ENCODE measurements at regions not wholly inside any gene's neighbourhood (a gene's known extent, or its start where the extent isn't known, plus 50 kb on each side); places are given as distances from the start of the nearest gene placed in this dataset.

GRCh38 chr12:23464241-23464812 is 485.1 kb downstream of the SOX5 start:
- ChIA-PET POLR2A (interaction anchor here (0.6 kb wide), 1 partner anchor 91 kb away, joined by 3 read pairs; no protein-coding TSS in a partner anchor), CTCF (ENCODE audit: unreplicated experiment) (no interaction called here)
- H3K4me2 ChIP-seq (ENCODE audit: low read length), result no peak overlapping the region
- no peaks in the 10 kb centered on the region for H3K79me2 ChIP-seq (ENCODE audit: insufficient read depth, low read depth, low read length)
- TF ChIP-seq EZH2phosphoT487 (IDR thresholded peaks at IDR 0.05; ENCODE audit: borderline replicate concordance, low read depth, low read length), result no peak
- TF ChIP-seq CTCF (conservative IDR thresholded peaks at IDR 0.05; ENCODE audit: low read length), result no peak
- H3K9me3 ChIP-seq (ENCODE audit: low read length), result no peaks in the 10 kb centered on the region
- intact Hi-C loops (cut with micrococcal nuclease; ENCODE audit: unreplicated experiment), result no loop called here
- no peak for DNase-seq (ENCODE audit: low spot score)
- no peaks in the 10 kb centered on the region for H3K4me1 ChIP-seq (ENCODE audit: insufficient read depth, low read length, poor library complexity, severe bottlenecking)
- no peak overlapping the region for H3K27ac ChIP-seq (ENCODE audit: low read depth, low read length, poor library complexity, severe bottlenecking)
- no TSS peak for BruUV-seq (replicated peaks)
- no peaks in the 10 kb centered on the region for H3K9me2 ChIP-seq (ENCODE audit: insufficient read depth, low read length)
- H2AFZ ChIP-seq (ENCODE audit: low read length), result no peak overlapping the region
- no peaks in the 10 kb centered on the region for H3K36me3 ChIP-seq (ENCODE audit: insufficient read depth, low read length)
- no peak overlapping the region for H3K4me3 ChIP-seq (ENCODE audit: low read depth, low read length, poor library complexity, severe bottlenecking)
- H4K20me1 ChIP-seq (ENCODE audit: insufficient read depth, low read length), result no peaks in the 10 kb centered on the region

GRCh38 chr12:23472329-23472971 is 477.0 kb downstream of the SOX5 start:
- ChIA-PET CTCF (ENCODE audit: unreplicated experiment) (no interaction called here), POLR2A (no interaction called here)
- Histone ChIP-seq H4K20me1 (ENCODE audit: insufficient read depth, low read length) (no peaks in the 10 kb centered on the region), H3K79me2 (ENCODE audit: insufficient read depth, low read depth, low read length) (no peaks in the 10 kb centered on the region), H3K4me1 (ENCODE audit: insufficient read depth, low read length, poor library complexity, severe bottlenecking) (no peaks in the 10 kb centered on the region), H3K4me3 (ENCODE audit: low read depth, low read length, poor library complexity, severe bottlenecking) (no peak overlapping the region), H3K36me3 (ENCODE audit: insufficient read depth, low read length) (no peaks in the 10 kb centered on the region), H3K4me2 (ENCODE audit: low read length) (no peak overlapping the region), H3K27ac (ENCODE audit: low read depth, low read length, poor library complexity, severe bottlenecking) (no peak overlapping the region), H3K9me3 (ENCODE audit: low read length) (no peaks in the 10 kb centered on the region), H2AFZ (ENCODE audit: low read length) (no peak overlapping the region), H3K9me2 (ENCODE audit: insufficient read depth, low read length) (no peaks in the 10 kb centered on the region)
- BruUV-seq (replicated peaks), result no TSS peak
- intact Hi-C loops (cut with micrococcal nuclease; ENCODE audit: unreplicated experiment), result no loop called here
- TF ChIP-seq CTCF (conservative IDR thresholded peaks at IDR 0.05; ENCODE audit: low read length), result no peak
- TF ChIP-seq EZH2phosphoT487 (IDR thresholded peaks at IDR 0.05; ENCODE audit: borderline replicate concordance, low read depth, low read length), result no peak
- no peak for DNase-seq (ENCODE audit: low spot score)

GRCh38 chr12:23473071-23473470 is 476.4 kb downstream of the SOX5 start:
- TF ChIP-seq CTCF (conservative IDR thresholded peaks at IDR 0.05; ENCODE audit: low read length) (no peak), EZH2phosphoT487 (IDR thresholded peaks at IDR 0.05; ENCODE audit: borderline replicate concordance, low read depth, low read length) (no peak)
- Histone ChIP-seq H3K36me3 (ENCODE audit: insufficient read depth, low read length) (no peaks in the 10 kb centered on the region), H4K20me1 (ENCODE audit: insufficient read depth, low read length) (no peaks in the 10 kb centered on the region), H3K4me3 (ENCODE audit: low read depth, low read length, poor library complexity, severe bottlenecking) (no peak overlapping the region), H3K79me2 (ENCODE audit: insufficient read depth, low read depth, low read length) (no peaks in the 10 kb centered on the region), H3K9me2 (ENCODE audit: insufficient read depth, low read length) (no peaks in the 10 kb centered on the region), H3K27ac (ENCODE audit: low read depth, low read length, poor library complexity, severe bottlenecking) (no peak overlapping the region), H3K4me2 (ENCODE audit: low read length) (no peak overlapping the region), H3K4me1 (ENCODE audit: insufficient read depth, low read length, poor library complexity, severe bottlenecking) (no peaks in the 10 kb centered on the region), H2AFZ (ENCODE audit: low read length) (no peak overlapping the region), H3K9me3 (ENCODE audit: low read length) (no peaks in the 10 kb centered on the region)
- no TSS peak for BruUV-seq (replicated peaks)
- ChIA-PET CTCF (ENCODE audit: unreplicated experiment) (no interaction called here), POLR2A (no interaction called here)
- DNase-seq (ENCODE audit: low spot score), result no peak
- intact Hi-C loops (cut with micrococcal nuclease; ENCODE audit: unreplicated experiment), result no loop called here
